IPS-15b (cell line): ENCODE measurements at regions not wholly inside any gene's neighbourhood (a gene's known extent, or its start where the extent isn't known, plus 50 kb on each side); places are given as distances from the start of the nearest gene placed in this dataset.

Experiments
- H3K27me3 ChIP-seq: one replicate; pipeline ENCODE4 v1.6.1; 2013; ENCODE audit warnings: low read length; ENCODE audit not compliant: control insufficient read depth, insufficient read depth
- H3K36me3 ChIP-seq: one replicate; pipeline ENCODE4 v1.6.1; 2013; ENCODE audit warnings: low read length; ENCODE audit not compliant: control insufficient read depth, insufficient read depth
- H3K4me1 ChIP-seq: one replicate; pipeline ENCODE4 v1.6.1; 2013; ENCODE audit warnings: mild to moderate bottlenecking, low read length; ENCODE audit not compliant: control insufficient read depth, insufficient read depth
- H3K4me3 ChIP-seq: one replicate; pipeline ENCODE4 v1.5.1; 2013; ENCODE audit warnings: low read depth, low read length
- H3K9ac ChIP-seq: one replicate; pipeline ENCODE4 v1.6.1; 2013; ENCODE audit warnings: low read depth, mild to moderate bottlenecking, low read length
- H3K9me3 ChIP-seq: one replicate; pipeline ENCODE4 v1.6.1; 2013; ENCODE audit warnings: mild to moderate bottlenecking, low read length; ENCODE audit not compliant: control insufficient read depth, insufficient read depth

- no peaks in the 10 kb centered on the region for H3K36me3 ChIP-seq
- no peaks in the 10 kb centered on the region for H3K27me3 ChIP-seq
- peaks cover 2% of the 10 kb centered on the region for H3K4me1 ChIP-seq
- H3K9me3 ChIP-seq = no peaks in the 10 kb centered on the region
- no peak overlapping the region for H3K4me3 ChIP-seq
- no peak overlapping the region for H3K9ac ChIP-seq
Observed at GRCh38 chr7:131800008-131800407, 243.6 kb upstream of the PODXL start.

- no peaks in the 10 kb centered on the region for H3K27me3 ChIP-seq
- no peaks in the 10 kb centered on the region for H3K9me3 ChIP-seq
- peaks cover 2% of the 10 kb centered on the region for H3K4me1 ChIP-seq
- no peak overlapping the region for H3K9ac ChIP-seq
- H3K4me3 ChIP-seq = no peak overlapping the region
- no peaks in the 10 kb centered on the region for H3K36me3 ChIP-seq
Observed at GRCh38 chr7:131797841-131798240, 241.4 kb upstream of the PODXL start.

- Histone ChIP-seq H3K36me3 (no peaks in the 10 kb centered on the region), H3K4me1 (peaks cover 4% of the 10 kb centered on the region), H3K9me3 (no peaks in the 10 kb centered on the region), H3K9ac (no peak overlapping the region), H3K27me3 (no peaks in the 10 kb centered on the region), H3K4me3 (no peak overlapping the region)
Observed at GRCh38 chr7:131795400-131795799, 239.0 kb upstream of the PODXL start.

DNA sequence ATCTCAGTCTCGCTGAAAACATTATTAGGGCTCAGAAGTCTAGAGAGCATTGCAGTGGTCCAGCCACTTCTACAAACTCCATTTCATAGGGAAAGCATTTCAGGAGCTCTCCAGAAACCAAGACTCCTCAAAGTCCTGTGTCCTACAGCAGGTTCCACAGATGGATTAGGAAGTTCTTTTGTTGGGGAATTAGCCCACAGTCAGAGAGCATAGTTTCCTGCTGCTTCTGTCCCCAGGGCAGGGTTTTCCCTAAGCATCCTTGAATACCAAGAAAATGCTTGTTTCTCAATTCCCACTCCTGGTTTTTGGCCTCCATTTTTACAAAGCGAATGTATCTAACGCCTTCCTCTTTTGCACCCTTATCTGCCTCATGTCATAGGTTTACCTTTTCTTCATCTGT is 235.9 kb upstream of the PODXL start:
- H3K9ac ChIP-seq = no peak overlapping the region
- peaks cover 2% of the 10 kb centered on the region for H3K4me1 ChIP-seq
- no peak overlapping the region for H3K4me3 ChIP-seq
- H3K36me3 ChIP-seq = no peaks in the 10 kb centered on the region
- no peaks in the 10 kb centered on the region for H3K9me3 ChIP-seq
- no peaks in the 10 kb centered on the region for H3K27me3 ChIP-seq

DNA sequence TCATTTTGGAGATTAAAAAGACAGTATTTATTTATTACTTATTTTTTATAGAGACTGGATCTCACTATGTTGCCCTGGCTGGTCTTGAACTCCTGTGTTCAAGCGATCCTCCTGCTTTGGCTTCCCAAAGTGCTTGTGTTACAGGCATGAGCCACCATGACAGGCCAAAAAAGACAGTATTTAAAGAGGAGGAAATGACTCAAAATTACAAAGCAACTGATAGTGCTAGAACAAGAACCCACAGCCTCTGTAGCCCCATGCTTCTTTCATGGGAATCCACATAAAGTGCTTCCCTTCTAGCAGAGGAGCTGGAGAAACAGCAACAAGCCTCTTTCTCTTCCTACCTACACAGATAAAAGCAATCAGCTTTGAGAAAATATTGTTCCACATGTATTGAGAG is 230.7 kb upstream of the PODXL start:
- Histone ChIP-seq H3K36me3 (no peaks in the 10 kb centered on the region), H3K27me3 (no peaks in the 10 kb centered on the region), H3K9ac (no peak overlapping the region), H3K9me3 (no peaks in the 10 kb centered on the region), H3K4me3 (no peak overlapping the region), H3K4me1 (no peaks in the 10 kb centered on the region)

DNA sequence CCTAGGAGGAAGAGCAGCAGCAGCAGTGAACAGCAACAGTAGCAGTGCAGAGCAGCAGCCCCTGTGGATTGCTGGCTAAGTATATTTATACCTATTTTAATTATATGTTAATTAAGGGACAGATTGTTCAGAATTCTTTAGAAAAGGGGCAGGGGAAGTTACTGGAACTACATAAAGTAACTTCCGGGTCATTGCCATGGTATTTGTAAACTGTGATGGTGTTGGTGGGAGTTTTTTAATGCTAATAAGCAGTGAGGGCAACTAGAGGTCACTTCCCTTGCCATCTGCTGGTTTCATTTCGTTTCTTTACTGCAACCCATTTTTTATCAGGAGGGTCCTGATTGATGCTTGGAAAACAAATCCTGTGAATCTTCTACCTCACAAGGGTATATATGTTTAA is 229.8 kb upstream of the PODXL start:
- Histone ChIP-seq H3K27me3 (no peaks in the 10 kb centered on the region), H3K9ac (no peak overlapping the region), H3K9me3 (no peaks in the 10 kb centered on the region), H3K36me3 (no peaks in the 10 kb centered on the region), H3K4me1 (no peaks in the 10 kb centered on the region), H3K4me3 (no peak overlapping the region)

GRCh38 chr7:131778601-131779000 is 222.2 kb upstream of the PODXL start:
- H3K9me3 ChIP-seq = no peaks in the 10 kb centered on the region
- no peak overlapping the region for H3K9ac ChIP-seq
- no peak overlapping the region for H3K4me3 ChIP-seq
- peaks cover 3% of the 10 kb centered on the region for H3K4me1 ChIP-seq
- no peaks in the 10 kb centered on the region for H3K27me3 ChIP-seq
- H3K36me3 ChIP-seq = no peaks in the 10 kb centered on the region

DNA sequence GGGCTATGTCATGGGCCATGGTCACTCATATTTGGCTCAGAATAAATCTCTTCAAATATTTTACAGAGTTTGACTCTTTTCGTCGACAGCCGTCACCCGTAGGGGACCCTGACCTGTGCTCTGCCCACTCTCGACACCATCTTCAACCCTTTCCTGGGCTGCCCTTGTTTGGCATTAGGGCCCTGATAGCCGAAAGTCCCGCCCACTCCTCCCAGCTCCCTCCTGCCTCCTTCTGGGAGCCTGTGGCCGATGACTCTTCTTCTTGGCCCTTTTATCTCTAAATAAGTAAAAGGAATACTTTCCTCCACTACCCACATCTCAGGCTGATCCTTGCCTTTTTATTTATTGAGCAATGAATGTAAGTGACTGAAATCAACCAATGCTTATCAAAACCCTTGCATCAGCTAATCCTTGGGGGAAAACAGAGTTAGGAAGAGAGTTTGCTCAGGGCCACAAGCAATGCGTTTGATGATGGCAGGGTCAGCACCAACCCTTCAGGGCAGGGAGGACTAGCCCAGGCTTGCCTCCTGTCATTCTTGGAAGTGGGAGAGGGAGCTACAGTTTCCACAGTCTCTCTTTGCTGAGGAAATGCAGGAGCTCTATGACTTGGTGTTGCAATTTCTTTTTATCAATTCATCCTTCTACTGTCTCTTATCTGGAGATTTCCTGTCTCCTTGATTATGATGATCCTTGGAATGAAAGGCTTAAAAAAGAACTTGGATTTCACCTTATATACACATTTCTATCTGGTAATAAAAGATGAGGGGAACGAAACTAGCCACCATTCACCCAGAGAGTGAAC is 218.2 kb upstream of the PODXL start:
- no peak overlapping the region for H3K4me3 ChIP-seq

DNA sequence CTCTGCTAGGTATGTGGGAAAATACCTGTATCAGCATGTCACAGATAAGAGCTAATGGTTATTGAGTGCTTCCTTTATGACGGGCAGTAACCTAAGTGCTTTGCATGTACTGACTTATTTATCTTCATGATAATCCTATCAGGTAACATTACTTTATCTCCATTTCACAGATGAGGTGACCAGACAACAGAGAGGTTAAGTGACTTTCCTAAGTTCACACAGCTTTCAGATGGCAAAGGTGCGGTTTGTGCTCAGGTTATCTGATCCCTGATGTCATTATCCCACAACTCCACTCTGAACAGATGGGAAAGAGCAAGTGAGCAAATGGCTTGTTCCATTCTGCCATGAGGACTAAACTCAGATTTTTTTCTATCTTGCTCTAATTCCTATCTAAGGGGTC is 217.0 kb upstream of the PODXL start:
- Histone ChIP-seq H3K36me3 (no peaks in the 10 kb centered on the region), H3K9ac (no peak overlapping the region), H3K4me1 (peaks cover 3% of the 10 kb centered on the region), H3K9me3 (no peaks in the 10 kb centered on the region), H3K4me3 (no peak overlapping the region), H3K27me3 (no peaks in the 10 kb centered on the region)

More for the DNA sequence above, 218.2 kb upstream of the PODXL start:
- Histone ChIP-seq H3K9ac (no peak overlapping the region), H3K9me3 (no peaks in the 10 kb centered on the region), H3K27me3 (no peaks in the 10 kb centered on the region), H3K4me1 (peaks cover 3% of the 10 kb centered on the region), H3K36me3 (no peaks in the 10 kb centered on the region)

- H3K4me1 ChIP-seq = no peaks in the 10 kb centered on the region
- H3K27me3 ChIP-seq = no peaks in the 10 kb centered on the region
- no peak overlapping the region for H3K9ac ChIP-seq
- H3K36me3 ChIP-seq = no peaks in the 10 kb centered on the region
- H3K4me3 ChIP-seq = no peak overlapping the region
- no peaks in the 10 kb centered on the region for H3K9me3 ChIP-seq
Observed at GRCh38 chr7:131769241-131769640, 212.8 kb upstream of the PODXL start.

GRCh38 chr7:131767591-131767990 is 211.2 kb upstream of the PODXL start:
- no peak overlapping the region for H3K4me3 ChIP-seq
- H3K4me1 ChIP-seq = no peaks in the 10 kb centered on the region
- no peaks in the 10 kb centered on the region for H3K36me3 ChIP-seq
- H3K9ac ChIP-seq = no peak overlapping the region
- H3K27me3 ChIP-seq = no peaks in the 10 kb centered on the region
- H3K9me3 ChIP-seq = no peaks in the 10 kb centered on the region

DNA sequence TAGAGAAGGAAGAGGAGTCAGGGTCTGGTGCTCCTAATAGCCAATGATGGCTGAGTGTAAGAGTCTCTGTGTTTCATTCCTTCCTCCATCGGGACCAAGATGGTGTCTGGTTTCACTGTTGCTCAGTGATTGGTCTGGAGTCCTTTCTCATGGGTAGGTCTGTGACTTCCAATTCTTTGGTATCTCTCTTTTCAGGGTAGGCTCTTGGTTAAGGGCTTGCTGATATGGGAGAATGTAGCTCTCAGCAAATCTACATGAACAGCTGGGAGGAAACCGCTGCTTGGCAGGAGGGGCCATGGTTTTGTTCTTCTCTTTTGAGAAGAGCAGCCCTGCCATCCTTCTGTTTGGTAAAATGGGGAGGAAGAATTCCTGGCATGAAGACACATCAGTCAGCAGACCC is 209.1 kb upstream of the PODXL start:
- Histone ChIP-seq H3K27me3 (no peaks in the 10 kb centered on the region), H3K9ac (no peak overlapping the region), H3K4me1 (no peaks in the 10 kb centered on the region), H3K36me3 (no peaks in the 10 kb centered on the region), H3K9me3 (no peaks in the 10 kb centered on the region), H3K4me3 (no peak overlapping the region)
